ENCODE measurements at regions not wholly inside any gene's neighbourhood (a gene's known extent, or its start where the extent isn't known, plus 50 kb on each side); places are given as distances from the start of the nearest gene placed in this dataset.

GRCh38 chr14:30225176-30225575 is 297.5 kb upstream of the PRKD1 start:
- TF ChIP-seq CTCF (IDR thresholded peaks at IDR 0.05) (no peak), POLR2A (IDR thresholded peaks at IDR 0.05) (no peak)

Measured in ovary (tissue), 3 donors.